ENCODE measurements at regions not wholly inside any gene's neighbourhood (a gene's known extent, or its start where the extent isn't known, plus 50 kb on each side); places are given as distances from the start of the nearest gene placed in this dataset.

GRCh38 chr7:54187886-54188685 is 354.1 kb upstream of the VSTM2A start:
- Histone ChIP-seq H3K79me1 (ENCODE audit: low read depth in 1 of 2, low read length in 2 of 2) (no peaks in the 10 kb centered on the region), H4K20me1 (ENCODE audit: insufficient read depth, low read length) (no peaks in the 10 kb centered on the region), H3K27ac (ENCODE audit: insufficient read depth, low read length) (no peak overlapping the region), H3K9me1 (ENCODE audit: insufficient read depth, low read length) (no peaks in the 10 kb centered on the region), H3K27me3 (ENCODE audit: control insufficient read depth, insufficient read depth, low read length) (no peaks in the 10 kb centered on the region), H3K9me3 (ENCODE audit: control insufficient read depth, insufficient read depth, low read length) (peaks cover 9% of the 10 kb centered on the region), H3K4me3 (ENCODE audit: insufficient read depth, low read depth, low read length) (no peak overlapping the region), H2AFZ (replicated peaks; ENCODE audit: low read length, poor library complexity) (no peak overlapping the region), H3K56ac (ENCODE audit: extremely low read depth, insufficient read depth, low read length) (no peak overlapping the region), H2BK5ac (ENCODE audit: low read depth, low read length, poor library complexity, severe bottlenecking) (no peak overlapping the region), H2BK20ac (ENCODE audit: low read depth, low read length) (no peak overlapping the region), H3K36me3 (ENCODE audit: control insufficient read depth, insufficient read depth, low read length) (no peaks in the 10 kb centered on the region), H3K14ac (replicated peaks; ENCODE audit: low read depth, low read length) (no peak overlapping the region), H4K8ac (ENCODE audit: low read depth in 2 of 2, low read length in 2 of 2) (no peak overlapping the region), H3K4me2 (ENCODE audit: low read depth, low read length) (no peak overlapping the region), H2AK9ac (replicated peaks; ENCODE audit: low read depth, low read length, poor library complexity) (no peak overlapping the region), H2AK5ac (ENCODE audit: low read depth, low read length) (no peak overlapping the region), H3K4ac (ENCODE audit: low read depth, low read length) (no peak overlapping the region), H4K91ac (ENCODE audit: insufficient read depth, low read depth, low read length) (no peak overlapping the region), H2BK120ac (ENCODE audit: low read depth, low read length) (no peak overlapping the region), H2BK15ac (ENCODE audit: low read depth, low read length) (no peak overlapping the region), H3K4me1 (ENCODE audit: control insufficient read depth, insufficient read depth, low read length) (no peaks in the 10 kb centered on the region), H4K5ac (ENCODE audit: low read depth, low read length) (no peak overlapping the region), H3K18ac (ENCODE audit: low read depth, low read length) (no peak overlapping the region), H3K23ac (ENCODE audit: low read depth, low read length) (no peak overlapping the region), H3K9ac (ENCODE audit: low read depth, low read length) (no peak overlapping the region)
- 27% methylated on average over 4 of the region's 8 CpGs; no CpG with 5 or more reads in 1 of the 2 experiments for WGBS, 2 experiments (ENCODE audit: extremely low coverage in 2 of 2, insufficient read length in 1 of 2)
- intact Hi-C loops (cut with micrococcal nuclease): no loop called here
- in situ Hi-C loops (cut with MboI; ENCODE audit: low sequenced_read_pairs): no loop called here
- ATAC-seq (ENCODE audit: low read depth): no peak
- BruUV-seq (replicated peaks): no TSS peak
- dilution Hi-C loops (cut with HindIII; ENCODE audit: low sequenced_read_pairs, unreplicated experiment): no loop called here
- ChIA-PET POLR2A (ENCODE audit: unreplicated experiment) (no interaction called here), CTCF (no interaction called here)
- TF ChIP-seq SMC3 (IDR thresholded peaks at IDR 0.05; ENCODE audit: low read depth, low read length): no peak
- TF ChIP-seq MAFK (IDR thresholded peaks at IDR 0.05; ENCODE audit: low read depth, low read length): no peak
- TF ChIP-seq FOS (IDR thresholded peaks at IDR 0.05; ENCODE audit: low read depth, low read length): no peak
- TF ChIP-seq CTCF (conservative IDR thresholded peaks at IDR 0.05; ENCODE audit: low read depth, low read length): no peak
- TF ChIP-seq, protein P1, sequence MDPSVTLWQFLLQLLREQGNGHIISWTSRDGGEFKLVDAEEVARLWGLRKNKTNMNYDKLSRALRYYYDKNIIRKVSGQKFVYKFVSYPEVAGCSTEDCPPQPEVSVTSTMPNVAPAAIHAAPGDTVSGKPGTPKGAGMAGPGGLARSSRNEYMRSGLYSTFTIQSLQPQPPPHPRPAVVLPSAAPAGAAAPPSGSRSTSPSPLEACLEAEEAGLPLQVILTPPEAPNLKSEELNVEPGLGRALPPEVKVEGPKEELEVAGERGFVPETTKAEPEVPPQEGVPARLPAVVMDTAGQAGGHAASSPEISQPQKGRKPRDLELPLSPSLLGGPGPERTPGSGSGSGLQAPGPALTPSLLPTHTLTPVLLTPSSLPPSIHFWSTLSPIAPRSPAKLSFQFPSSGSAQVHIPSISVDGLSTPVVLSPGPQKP (IDR thresholded peaks at IDR 0.05; ENCODE audit: borderline replicate concordance, low read depth, low read length): no peak
- no peak for TF ChIP-seq BHLHE40 (IDR thresholded peaks at IDR 0.05; ENCODE audit: low read depth, low read length)
- no peak for TF ChIP-seq NFE2L2 (IDR thresholded peaks at IDR 0.05; ENCODE audit: low read depth, low read length)
- TF ChIP-seq RFX5 (IDR thresholded peaks at IDR 0.05; ENCODE audit: low read depth, low read length): no peak
- TF ChIP-seq POLR2A (IDR thresholded peaks at IDR 0.05; ENCODE audit: low read depth, low read length): no peak
- TF ChIP-seq CEBPB (IDR thresholded peaks at IDR 0.05; ENCODE audit: low read depth, low read length): no peak
- TF ChIP-seq RAD21 (IDR thresholded peaks at IDR 0.05; ENCODE audit: low read length): no peak
- no peak for TF ChIP-seq MXI1 (IDR thresholded peaks at IDR 0.05; ENCODE audit: borderline replicate concordance, low read depth, low read length)
- TF ChIP-seq USF2 (IDR thresholded peaks at IDR 0.05; ENCODE audit: low read depth, low read length): no peak
- DNase-seq: no peak
